ENCODE measurements at regions not wholly inside any gene's neighbourhood (a gene's known extent, or its start where the extent isn't known, plus 50 kb on each side); places are given as distances from the start of the nearest gene placed in this dataset.
"Not testable (repeated sequence)": the region's sequence is repeated elsewhere in the genome, so short reads cannot be mapped to it uniquely, and the experiment has no call there.

GRCh38 chrX:148265829-148266228 lies 234.6 kb upstream of the AFF2 start:
- DNase-seq, result no peak

- DNase-seq, result no peak
These were observed 231.7 kb upstream of the AFF2 start for GRCh38 chrX:148268673-148269072.

DNA sequence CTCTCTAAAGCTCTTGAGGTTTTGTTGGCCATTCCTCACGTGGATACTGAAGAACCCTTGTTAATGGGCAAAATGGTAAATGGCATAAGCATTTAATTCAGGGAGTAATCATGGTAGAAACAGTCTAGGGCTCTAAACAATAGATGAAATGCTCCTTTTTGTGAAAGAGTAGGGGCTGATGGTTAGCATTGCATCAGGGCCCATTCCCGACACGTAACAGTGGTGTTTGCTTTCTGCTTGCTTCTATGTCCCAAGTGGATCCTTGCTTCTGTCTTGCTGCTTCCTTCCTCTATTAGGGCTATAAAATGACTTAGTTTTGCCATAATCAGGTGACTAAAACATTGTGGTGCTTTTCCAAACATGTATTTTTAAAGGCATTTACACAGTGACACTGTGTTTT lies 230.9 kb upstream of the AFF2 start:
- DNase-seq, result no peak

GRCh38 chrX:148270499-148270898 lies 229.9 kb upstream of the AFF2 start:
- DNase-seq, result no peak

GRCh38 chrX:148271263-148271662 lies 229.2 kb upstream of the AFF2 start:
- DNase-seq, result no peak

DNA sequence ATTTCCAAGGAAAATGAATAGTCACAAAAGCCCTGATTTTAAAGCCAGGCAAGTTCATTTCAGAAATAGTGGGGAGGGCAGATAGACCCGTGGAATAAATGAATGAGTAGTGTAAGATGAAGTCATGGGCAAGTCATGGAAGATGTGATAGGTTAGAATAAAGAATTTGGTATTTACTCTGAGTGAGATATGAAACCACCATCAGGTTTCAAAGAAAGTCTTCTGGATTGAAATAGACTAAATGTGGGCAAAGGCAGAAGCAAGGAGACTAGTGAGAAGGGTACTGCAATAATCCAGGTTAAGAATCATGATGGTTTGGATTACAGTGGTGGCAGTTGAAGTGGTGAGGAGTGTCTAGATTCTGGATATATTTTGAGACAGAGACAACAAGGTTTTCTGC lies 218.5 kb upstream of the AFF2 start:
- no peak for DNase-seq

DNA sequence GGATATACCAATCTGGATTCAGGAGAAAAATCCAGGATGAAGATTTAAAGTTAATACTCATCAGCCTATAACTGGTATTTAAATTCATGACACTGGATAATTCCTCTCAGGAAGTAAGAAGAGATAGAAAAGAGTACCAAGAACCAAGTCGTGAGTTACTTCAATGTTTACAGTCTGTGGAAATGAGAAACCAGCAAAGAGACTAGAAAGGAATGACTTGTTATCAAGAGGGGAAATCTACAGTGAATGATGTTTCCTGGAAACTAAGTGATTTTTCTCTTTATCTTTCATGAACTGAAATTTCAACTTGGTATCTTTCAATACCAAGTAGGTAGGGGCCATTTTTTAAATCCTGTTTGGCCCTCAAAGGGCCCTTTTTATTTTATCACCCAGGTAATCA lies 217.9 kb upstream of the AFF2 start:
- DNase-seq, result no peak

DNA sequence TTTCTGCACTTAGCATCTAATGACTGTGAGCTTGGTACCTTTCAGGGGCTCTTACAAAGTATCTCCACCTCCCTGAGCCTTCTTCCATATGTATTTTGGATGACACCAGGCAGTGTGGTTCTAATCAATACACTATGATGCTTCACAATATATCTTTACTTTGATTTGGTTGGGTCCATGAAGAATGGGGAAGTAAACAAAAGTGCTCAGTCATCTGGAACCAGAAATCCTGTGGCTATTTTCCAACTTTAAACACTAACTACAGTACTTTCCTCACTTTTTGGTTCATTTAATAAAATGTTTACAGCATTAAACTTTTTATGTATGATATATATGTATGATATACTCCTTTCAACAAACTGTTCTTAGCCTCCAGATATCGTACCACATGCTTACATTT lies 216.4 kb upstream of the AFF2 start:
- DNase-seq, result no peak

GRCh38 chrX:148284821-148285220 lies 215.6 kb upstream of the AFF2 start:
- DNase-seq, result no peak

DNA sequence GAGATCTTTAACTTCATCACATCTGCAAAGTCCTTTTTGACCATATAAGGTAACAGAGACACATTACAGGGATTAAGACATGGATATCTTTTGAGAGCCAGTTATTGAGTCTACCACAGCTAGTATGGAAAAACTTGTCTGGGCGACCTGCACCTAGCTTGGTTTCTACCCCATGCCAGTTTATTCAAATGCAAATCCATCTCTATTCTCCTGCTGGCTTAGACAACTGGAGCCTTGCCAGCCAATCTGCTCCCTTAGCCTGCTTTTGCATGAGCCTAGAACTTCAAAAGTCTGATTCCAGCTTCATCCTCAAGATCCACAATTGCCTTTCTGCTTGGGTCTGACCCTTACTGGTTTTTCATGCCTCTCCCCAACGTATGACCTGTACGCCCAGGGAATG lies 212.0 kb upstream of the AFF2 start:
- no peak for DNase-seq

DNA sequence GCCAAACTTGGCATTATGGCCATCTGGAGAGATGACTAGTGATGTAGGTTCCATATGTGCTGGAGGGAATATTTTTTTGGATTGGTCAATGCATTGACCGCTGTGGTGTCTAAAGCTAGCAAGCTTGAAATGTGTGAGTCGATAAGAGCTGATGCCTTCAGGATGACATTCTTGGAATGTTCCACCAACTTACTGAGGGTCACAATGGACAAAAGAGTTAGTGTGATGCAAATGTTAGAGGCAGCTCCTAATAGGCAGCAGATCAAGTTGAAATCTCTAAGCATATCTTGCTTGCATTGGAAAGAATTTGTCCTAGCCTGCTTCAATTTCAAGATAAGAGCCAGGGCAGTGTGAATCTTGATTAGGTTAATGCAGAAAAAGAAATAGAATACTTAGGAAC lies 210.4 kb upstream of the AFF2 start:
- DNase-seq, result no peak

DNA sequence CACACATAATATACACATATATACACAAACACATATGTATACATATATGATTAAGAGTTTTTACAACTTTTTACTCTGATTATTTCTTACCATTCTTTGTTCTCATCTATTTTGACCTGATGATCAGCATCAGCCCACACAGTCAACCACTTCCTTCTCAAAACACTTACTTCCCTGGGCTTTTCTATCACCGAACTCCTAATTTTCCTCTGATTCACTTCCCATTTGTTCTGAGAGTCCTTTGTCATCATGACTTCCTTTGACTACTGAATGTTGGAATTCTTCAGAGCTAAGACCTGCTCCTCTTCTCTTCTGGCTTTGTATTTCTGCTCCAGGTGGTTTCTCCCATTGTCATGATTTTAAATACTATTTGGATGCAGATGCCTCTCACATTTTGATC lies 209.5 kb upstream of the AFF2 start:
- DNase-seq, result no peak

DNA sequence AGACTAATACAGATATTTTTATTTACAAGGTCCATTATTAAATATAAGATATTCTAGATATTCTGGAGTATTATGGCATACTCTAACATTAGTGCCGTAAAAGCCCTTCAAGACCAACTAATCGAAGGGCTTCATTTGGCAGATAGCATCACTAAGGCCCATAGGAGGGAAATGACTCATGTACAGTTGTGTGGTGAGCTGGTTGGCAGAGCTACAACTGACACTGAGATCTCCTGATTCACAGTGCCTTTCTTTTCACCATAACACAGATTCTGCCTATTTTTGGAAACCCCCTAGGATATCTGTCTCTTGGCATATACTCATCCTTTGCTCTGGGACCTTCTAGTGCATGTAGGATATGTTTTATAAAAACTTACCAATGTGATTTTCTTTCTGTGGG lies 201.7 kb upstream of the AFF2 start:
- peak in 1 of 3 donors; percentile 2 for DNase-seq

DNA sequence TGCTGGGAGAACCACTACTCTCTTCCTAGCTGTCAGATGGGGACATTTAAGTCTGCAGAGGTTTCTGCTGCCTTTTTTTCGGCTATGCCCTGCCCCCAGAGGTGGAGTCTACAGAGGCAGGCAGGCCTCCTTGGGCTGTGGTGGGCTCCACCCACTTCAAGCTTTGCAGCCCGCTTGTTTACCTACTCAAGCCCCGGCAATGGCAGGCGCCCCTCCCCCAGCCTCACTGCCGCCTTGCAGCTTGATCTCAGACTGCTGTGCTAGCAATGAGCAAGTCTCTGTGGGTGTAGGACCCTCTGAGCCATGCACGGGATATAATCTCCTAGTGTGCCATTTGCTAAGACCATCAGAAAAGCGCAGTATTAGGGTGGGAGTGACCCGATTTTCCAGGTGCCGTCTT lies 195.2 kb upstream of the AFF2 start:
- not testable (repeated sequence) for DNase-seq

- DNase-seq, result no peak
These were observed 191.0 kb upstream of the AFF2 start for GRCh38 chrX:148309413-148309812.

DNA sequence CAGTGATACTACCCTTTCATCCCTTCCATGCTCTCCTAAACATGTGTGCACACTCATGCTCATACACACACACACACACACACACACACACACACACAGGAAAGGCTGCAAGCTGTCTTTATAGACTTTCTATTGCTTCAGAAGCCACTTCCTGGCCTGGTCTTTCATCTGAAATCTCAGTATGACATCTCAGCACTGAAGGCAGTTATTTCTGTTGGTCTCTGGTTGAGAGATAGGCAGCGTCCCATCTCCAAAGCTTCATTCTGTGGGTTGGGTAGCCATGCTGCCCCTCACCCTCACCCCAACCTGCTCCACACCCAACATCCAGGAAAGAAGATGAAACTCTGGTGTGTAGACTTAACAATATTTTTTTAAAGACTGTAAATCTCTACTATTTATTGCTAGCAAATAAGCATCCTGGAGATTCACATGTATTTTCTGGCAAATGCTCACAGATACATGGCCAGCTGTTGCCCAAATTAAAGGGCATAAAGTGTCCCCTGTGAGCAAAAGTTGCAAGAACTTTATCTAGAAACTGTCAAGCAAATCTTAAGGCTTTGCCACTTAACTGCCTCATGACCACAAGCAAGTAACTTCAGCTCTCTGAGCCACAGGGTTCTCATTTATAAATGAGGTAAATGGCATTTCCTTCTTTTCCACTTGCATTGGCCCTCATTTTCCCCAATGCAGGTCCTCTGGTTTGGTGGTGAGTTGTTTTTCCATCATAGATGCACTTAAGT lies 189.8 kb upstream of the AFF2 start:
- DNase-seq, result no peak

GRCh38 chrX:148311544-148311943 lies 188.9 kb upstream of the AFF2 start:
- no peak for DNase-seq

DNA sequence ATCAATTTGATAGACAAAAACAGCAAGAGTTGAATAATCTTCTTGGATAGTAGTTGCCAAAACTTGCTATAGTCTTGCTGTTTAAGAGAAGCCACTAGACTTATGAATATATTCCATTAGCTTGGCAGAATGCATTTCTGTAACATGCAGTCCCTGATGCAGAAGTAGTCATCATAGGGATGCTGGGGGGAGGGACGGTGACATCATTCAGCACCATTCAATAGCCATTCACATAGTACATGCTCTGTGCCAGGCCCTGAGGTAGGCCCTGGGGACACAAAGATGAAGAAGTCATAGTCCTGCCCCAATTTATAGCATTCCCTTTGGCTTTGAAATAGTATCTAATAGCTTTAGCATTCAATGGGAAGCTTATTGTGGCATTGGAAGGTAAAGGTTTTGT lies 185.5 kb upstream of the AFF2 start:
- DNase-seq, result no peak

DNA sequence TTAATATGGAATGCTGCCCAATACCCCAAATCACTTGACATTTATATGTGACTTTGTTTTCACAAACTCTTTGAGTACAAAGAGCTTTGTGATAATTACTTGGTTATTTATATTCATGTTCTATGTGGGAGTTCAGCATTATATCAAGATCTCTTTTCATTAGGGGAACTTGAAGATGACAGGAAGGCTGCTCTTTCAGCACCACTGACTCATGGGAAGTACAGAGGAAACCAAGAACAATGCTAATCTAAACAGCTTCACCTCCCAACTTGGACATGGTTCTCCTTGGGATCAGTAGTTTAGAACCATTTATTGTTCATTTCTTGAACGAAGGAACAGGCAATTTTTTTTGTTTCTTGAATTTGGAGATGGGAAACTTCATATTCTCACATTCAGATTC lies 184.0 kb upstream of the AFF2 start:
- no peak for DNase-seq

DNA sequence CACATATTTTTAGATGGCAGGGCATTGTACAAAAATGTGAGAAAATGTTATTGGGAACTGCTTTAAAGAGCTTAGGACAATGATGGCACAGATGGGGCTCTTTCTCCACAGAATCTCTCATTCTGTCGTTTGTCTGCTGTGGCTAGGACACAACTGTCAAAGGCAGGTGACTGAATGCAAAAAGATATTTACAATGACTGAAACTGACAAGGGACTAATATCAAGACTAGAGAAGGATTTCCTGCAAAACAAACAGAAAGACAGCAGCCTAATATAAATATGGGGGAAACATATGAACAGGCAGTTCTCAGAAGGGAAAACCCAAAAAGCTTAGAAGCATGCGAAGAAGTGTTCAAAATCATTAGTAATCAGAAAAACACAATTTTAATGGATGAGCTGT lies 177.5 kb upstream of the AFF2 start:
- no peak for DNase-seq

DNA sequence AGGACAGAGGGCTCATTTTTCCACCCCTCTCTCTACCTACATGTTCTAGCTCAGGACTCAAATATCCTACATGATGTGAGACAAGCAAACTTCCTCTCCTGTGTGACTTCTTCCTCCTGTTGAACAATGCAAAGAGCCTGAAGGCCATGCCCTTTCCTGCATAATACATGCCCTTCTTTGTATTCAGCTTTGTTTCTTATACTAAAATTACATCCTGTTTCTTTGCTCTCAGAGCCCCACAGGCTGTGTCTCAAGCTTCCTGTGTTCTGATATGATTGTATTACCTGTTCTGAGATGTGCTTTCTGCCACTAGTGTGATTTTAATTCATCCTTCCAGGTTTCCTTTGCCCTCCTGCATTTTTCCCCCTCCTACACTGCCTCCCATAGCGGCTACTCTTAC lies 166.4 kb upstream of the AFF2 start:
- DNase-seq, result no peak

GRCh38 chrX:148337873-148338272 lies 162.5 kb upstream of the AFF2 start:
- DNase-seq, result no peak

- DNase-seq, result no peak
These were observed 145.5 kb upstream of the AFF2 start for GRCh38 chrX:148354916-148355315.

DNA sequence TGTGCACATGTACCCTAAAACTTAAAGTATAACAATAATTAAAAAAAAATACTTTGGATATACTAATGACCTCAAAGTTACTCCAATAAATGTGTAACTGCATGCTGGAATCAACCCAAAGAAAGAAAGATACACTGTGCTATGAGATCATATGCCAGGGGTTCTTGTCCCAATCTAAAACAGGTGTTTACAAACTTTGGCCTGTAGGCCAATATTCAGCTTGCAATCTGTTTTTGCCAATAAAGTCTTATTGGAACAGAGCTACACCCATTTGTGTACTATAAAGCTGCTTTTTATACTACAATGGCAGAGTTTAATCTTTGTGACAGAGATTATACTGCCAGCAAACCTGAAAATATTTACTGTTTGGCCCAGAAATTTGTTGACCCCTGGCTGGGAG lies 138.8 kb upstream of the AFF2 start:
- DNase-seq, result no peak

Measured in muscle of back (tissue), 3 donors.